ENCODE measurements at regions not wholly inside any gene's neighbourhood (a gene's known extent, or its start where the extent isn't known, plus 50 kb on each side); places are given as distances from the start of the nearest gene placed in this dataset.

DNA sequence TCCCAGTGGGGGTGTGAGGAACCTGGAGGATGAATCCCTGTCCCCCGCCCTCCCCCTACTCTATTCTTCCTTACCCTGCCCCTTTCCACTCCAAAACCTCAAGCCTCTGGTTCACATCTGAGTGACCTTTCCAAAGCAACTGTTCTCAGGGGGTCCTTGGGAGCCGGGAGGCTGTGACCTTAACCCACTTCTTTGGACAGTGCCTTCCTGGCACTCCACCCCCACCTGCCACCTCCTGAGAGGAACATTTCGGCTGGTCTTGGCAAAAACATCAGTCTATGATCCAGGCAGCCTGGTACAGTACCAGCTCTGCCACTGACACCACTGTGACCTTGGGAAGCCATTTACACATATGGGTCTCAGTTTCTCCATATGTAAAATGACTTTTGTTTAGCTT, 121.7 kb downstream of the MRPL14 start:
- TF ChIP-seq POLR2AphosphoS5 (IDR thresholded peaks at IDR 0.05; ENCODE audit: low read depth, low read length) (no peak), FOXP2 (optimal IDR thresholded peaks at IDR 0.05; ENCODE audit: borderline replicate concordance, extremely low read depth, extremely low read length, insufficient read depth) (no peak), TAF1 (IDR thresholded peaks at IDR 0.05; ENCODE audit: borderline replicate concordance, insufficient read depth, low read length) (no peak), SIN3A (IDR thresholded peaks at IDR 0.05; ENCODE audit: borderline replicate concordance, insufficient read depth, low read length) (no peak)
- TF ChIP-seq, protein P1, sequence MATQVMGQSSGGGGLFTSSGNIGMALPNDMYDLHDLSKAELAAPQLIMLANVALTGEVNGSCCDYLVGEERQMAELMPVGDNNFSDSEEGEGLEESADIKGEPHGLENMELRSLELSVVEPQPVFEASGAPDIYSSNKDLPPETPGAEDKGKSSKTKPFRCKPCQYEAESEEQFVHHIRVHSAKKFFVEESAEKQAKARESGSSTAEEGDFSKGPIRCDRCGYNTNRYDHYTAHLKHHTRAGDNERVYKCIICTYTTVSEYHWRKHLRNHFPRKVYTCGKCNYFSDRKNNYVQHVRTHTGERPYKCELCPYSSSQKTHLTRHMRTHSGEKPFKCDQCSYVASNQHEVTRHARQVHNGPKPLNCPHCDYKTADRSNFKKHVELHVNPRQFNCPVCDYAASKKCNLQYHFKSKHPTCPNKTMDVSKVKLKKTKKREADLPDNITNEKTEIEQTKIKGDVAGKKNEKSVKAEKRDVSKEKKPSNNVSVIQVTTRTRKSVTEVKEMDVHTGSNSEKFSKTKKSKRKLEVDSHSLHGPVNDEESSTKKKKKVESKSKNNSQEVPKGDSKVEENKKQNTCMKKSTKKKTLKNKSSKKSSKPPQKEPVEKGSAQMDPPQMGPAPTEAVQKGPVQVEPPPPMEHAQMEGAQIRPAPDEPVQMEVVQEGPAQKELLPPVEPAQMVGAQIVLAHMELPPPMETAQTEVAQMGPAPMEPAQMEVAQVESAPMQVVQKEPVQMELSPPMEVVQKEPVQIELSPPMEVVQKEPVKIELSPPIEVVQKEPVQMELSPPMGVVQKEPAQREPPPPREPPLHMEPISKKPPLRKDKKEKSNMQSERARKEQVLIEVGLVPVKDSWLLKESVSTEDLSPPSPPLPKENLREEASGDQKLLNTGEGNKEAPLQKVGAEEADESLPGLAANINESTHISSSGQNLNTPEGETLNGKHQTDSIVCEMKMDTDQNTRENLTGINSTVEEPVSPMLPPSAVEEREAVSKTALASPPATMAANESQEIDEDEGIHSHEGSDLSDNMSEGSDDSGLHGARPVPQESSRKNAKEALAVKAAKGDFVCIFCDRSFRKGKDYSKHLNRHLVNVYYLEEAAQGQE (IDR thresholded peaks at IDR 0.05; ENCODE audit: insufficient read depth in 1 of 2, low read depth in 2 of 2, low read length in 2 of 2) = no peak

DNA sequence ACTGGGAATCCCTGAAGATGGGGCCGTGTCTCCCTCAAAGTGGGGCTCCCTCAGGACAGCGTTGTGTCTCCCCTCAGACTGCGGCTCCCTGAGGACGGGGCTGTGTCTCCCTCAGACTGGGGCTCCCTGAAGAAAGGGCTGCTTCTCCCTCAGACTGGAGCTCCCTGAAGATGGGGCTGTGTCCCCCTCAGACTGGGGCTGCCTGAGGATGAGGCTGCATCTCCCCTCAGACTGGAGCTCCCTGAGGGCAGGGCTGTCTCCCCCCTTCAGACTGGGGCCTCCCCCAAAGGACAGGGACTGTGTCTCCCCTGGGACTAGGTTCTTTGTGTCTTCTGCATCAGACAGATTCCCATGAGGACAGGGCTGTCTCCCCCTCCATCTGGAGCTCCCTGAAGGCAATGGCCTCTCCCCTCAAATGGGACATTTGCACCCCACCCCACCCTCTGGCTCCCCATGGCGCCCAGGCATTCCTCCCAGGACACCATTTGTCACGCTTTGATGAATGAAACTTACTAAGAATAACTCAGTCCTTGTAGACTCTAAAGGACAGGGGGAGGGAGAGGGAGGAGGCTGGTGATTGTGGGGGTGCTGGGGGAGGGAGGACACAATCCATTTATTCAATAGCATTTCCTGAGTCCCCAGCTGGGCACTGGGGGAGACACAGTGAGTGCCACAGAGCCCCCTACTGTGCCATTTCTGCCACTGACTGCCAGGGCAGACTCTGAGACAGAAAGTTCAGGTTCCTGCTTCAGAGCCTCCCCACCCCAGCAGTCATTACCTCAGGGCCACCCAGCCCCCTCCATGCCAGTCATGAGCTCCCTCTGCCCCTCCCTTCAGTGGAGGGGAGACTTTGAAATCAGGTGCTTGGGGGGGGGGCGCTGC, 122.4 kb downstream of the MRPL14 start:
- no peak for TF ChIP-seq TAF1 (IDR thresholded peaks at IDR 0.05; ENCODE audit: borderline replicate concordance, insufficient read depth, low read length)
- no peak for TF ChIP-seq SIN3A (IDR thresholded peaks at IDR 0.05; ENCODE audit: borderline replicate concordance, insufficient read depth, low read length)
- TF ChIP-seq FOXP2 (optimal IDR thresholded peaks at IDR 0.05; ENCODE audit: borderline replicate concordance, extremely low read depth, extremely low read length, insufficient read depth) = no peak
- TF ChIP-seq POLR2AphosphoS5 (IDR thresholded peaks at IDR 0.05; ENCODE audit: low read depth, low read length) = no peak
- TF ChIP-seq, protein P1 (IDR thresholded peaks at IDR 0.05; ENCODE audit: insufficient read depth in 1 of 2, low read depth in 2 of 2, low read length in 2 of 2) = no peak

DNA sequence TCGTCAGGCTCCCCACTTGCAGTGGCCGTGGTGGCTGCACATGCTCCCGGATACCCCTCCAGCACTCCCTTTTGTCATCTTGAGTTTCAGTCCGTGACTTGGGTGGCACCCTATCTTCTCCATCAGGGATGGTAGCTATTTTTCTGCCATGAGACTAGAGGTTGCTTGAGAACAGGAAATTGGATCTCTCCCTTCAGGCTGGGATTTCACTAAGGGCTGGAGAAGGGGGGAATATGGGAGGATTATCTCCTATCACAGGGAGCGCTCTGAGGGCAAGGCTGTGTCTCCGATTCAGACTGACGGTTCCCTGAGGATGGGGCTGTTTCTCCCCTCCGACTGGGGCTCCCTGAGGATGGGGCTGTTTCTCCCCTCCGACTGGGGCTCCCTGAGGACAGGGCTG, 123.1 kb downstream of the MRPL14 start:
- TF ChIP-seq SIN3A (IDR thresholded peaks at IDR 0.05; ENCODE audit: borderline replicate concordance, insufficient read depth, low read length) (no peak), POLR2AphosphoS5 (IDR thresholded peaks at IDR 0.05; ENCODE audit: low read depth, low read length) (no peak), TAF1 (IDR thresholded peaks at IDR 0.05; ENCODE audit: borderline replicate concordance, insufficient read depth, low read length) (no peak), FOXP2 (optimal IDR thresholded peaks at IDR 0.05; ENCODE audit: borderline replicate concordance, extremely low read depth, extremely low read length, insufficient read depth) (no peak)
- TF ChIP-seq, protein P1 (IDR thresholded peaks at IDR 0.05; ENCODE audit: insufficient read depth in 1 of 2, low read depth in 2 of 2, low read length in 2 of 2) = no peak

DNA sequence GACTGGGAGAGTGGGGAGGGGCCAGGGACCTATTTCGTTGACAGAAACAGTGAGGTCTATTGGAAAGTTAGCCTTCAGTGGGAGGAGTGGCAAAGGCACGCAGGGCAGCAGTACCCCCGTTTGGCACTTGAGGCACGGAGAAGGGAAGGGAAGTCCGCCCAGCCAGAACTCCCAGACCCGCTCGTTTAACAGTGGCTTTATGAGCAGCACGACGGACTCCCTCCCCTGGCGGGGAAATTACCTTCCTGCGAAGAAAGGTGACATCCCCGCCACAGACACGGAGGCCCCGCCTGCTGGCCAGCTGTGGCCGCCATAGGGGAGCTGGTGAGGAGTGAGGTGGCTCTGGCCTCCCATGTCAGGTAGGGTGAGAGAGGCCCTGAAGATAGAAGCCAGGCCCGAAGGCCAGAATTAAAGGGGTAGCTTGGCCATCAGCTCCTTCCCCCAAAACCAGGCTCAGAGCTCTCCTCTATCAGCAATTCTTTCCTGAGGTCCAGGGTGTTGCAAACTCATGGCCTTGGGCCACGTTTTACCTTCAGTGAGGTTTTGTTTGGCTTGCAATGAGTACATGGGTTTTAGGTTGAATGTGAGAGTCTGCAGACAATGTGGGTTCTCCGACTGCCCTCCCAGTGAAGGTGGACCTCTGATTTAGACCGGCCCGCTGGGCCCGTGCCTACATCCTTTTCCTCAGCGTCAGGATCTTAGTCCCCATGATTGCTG, 123.7 kb downstream of the MRPL14 start:
- TF ChIP-seq, protein P1 (IDR thresholded peaks at IDR 0.05; ENCODE audit: insufficient read depth in 1 of 2, low read depth in 2 of 2, low read length in 2 of 2) = no peak
- TF ChIP-seq TAF1 (IDR thresholded peaks at IDR 0.05; ENCODE audit: borderline replicate concordance, insufficient read depth, low read length) (no peak), POLR2AphosphoS5 (IDR thresholded peaks at IDR 0.05; ENCODE audit: low read depth, low read length) (no peak), SIN3A (IDR thresholded peaks at IDR 0.05; ENCODE audit: borderline replicate concordance, insufficient read depth, low read length) (no peak), FOXP2 (optimal IDR thresholded peaks at IDR 0.05; ENCODE audit: borderline replicate concordance, extremely low read depth, extremely low read length, insufficient read depth) (no peak)

Data from PFSK-1 (cell line).